ENCODE measurements at regions not wholly inside any gene's neighbourhood (a gene's known extent, or its start where the extent isn't known, plus 50 kb on each side); places are given as distances from the start of the nearest gene placed in this dataset.
"Not testable (repeated sequence)": the region's sequence is repeated elsewhere in the genome, so short reads cannot be mapped to it uniquely, and the experiment has no call there.

- no peaks in the 10 kb centered on the region for H3K9me3 Mint-ChIP-seq
- no peaks in the 10 kb centered on the region for H3K4me1 Mint-ChIP-seq
- H3K27me3 Mint-ChIP-seq, result no peaks in the 10 kb centered on the region
- H3K4me3 Mint-ChIP-seq, result no peak overlapping the region
- no peaks in the 10 kb centered on the region for H3K36me3 Mint-ChIP-seq
- H3K27ac Mint-ChIP-seq, result no peak overlapping the region
These were observed 706.9 kb downstream of the GLUD2 start for GRCh38 chrX:121754301-121754700.

GRCh38 chrX:121755541-121755940 lies 708.1 kb downstream of the GLUD2 start:
- Mint-ChIP-seq H3K9me3 (no peaks in the 10 kb centered on the region), H3K4me3 (no peak overlapping the region), H3K4me1 (no peaks in the 10 kb centered on the region), H3K27ac (no peak overlapping the region), H3K36me3 (no peaks in the 10 kb centered on the region), H3K27me3 (no peaks in the 10 kb centered on the region)

- Mint-ChIP-seq H3K4me3 (no peak overlapping the region), H3K36me3 (no peaks in the 10 kb centered on the region), H3K27ac (no peak overlapping the region), H3K9me3 (no peaks in the 10 kb centered on the region), H3K4me1 (no peaks in the 10 kb centered on the region), H3K27me3 (no peaks in the 10 kb centered on the region)
These were observed 714.4 kb downstream of the GLUD2 start for GRCh38 chrX:121761845-121762244.

GRCh38 chrX:121763671-121764070 lies 716.3 kb downstream of the GLUD2 start:
- Mint-ChIP-seq H3K36me3 (no peaks in the 10 kb centered on the region), H3K27me3 (no peaks in the 10 kb centered on the region), H3K9me3 (no peaks in the 10 kb centered on the region), H3K4me1 (no peaks in the 10 kb centered on the region), H3K27ac (no peak overlapping the region), H3K4me3 (no peak overlapping the region)

- H3K27ac Mint-ChIP-seq, H3K9me3 Mint-ChIP-seq, H3K27me3 Mint-ChIP-seq, H3K36me3 Mint-ChIP-seq, H3K4me3 Mint-ChIP-seq, H3K4me1 Mint-ChIP-seq: not testable (repeated sequence)
These were observed 720.8 kb downstream of the GLUD2 start for GRCh38 chrX:121768210-121768609.

- Mint-ChIP-seq H3K27me3 (no peaks in the 10 kb centered on the region), H3K9me3 (no peaks in the 10 kb centered on the region), H3K4me3 (no peak overlapping the region), H3K4me1 (no peaks in the 10 kb centered on the region), H3K36me3 (no peaks in the 10 kb centered on the region), H3K27ac (no peak overlapping the region)
These were observed 734.6 kb downstream of the GLUD2 start for GRCh38 chrX:121781991-121782390.

GRCh38 chrX:121782544-121782943 lies 735.1 kb downstream of the GLUD2 start:
- Mint-ChIP-seq H3K27ac (no peak overlapping the region), H3K9me3 (no peaks in the 10 kb centered on the region), H3K27me3 (no peaks in the 10 kb centered on the region), H3K4me3 (no peak overlapping the region), H3K36me3 (no peaks in the 10 kb centered on the region), H3K4me1 (no peaks in the 10 kb centered on the region)

GRCh38 chrX:121782976-121783375 lies 735.6 kb downstream of the GLUD2 start:
- Mint-ChIP-seq H3K4me1 (no peaks in the 10 kb centered on the region), H3K36me3 (no peaks in the 10 kb centered on the region)

GRCh38 chrX:121802881-121803412 lies 755.5 kb downstream of the GLUD2 start:
- H3K36me3 Mint-ChIP-seq, result no peaks in the 10 kb centered on the region
- H3K4me3 Mint-ChIP-seq, result no peak overlapping the region

More at GRCh38 chrX:121782976-121783375, 735.6 kb downstream of the GLUD2 start:
- H3K27ac Mint-ChIP-seq, result no peak overlapping the region
- H3K9me3 Mint-ChIP-seq, result no peaks in the 10 kb centered on the region
- H3K4me3 Mint-ChIP-seq, result no peak overlapping the region
- no peaks in the 10 kb centered on the region for H3K27me3 Mint-ChIP-seq

GRCh38 chrX:121823406-121823805 lies 776.0 kb downstream of the GLUD2 start:
- Mint-ChIP-seq H3K4me3 (no peak overlapping the region), H3K4me1 (no peaks in the 10 kb centered on the region), H3K27ac (no peak overlapping the region), H3K36me3 (no peaks in the 10 kb centered on the region), H3K27me3 (no peaks in the 10 kb centered on the region), H3K9me3 (no peaks in the 10 kb centered on the region)

More at GRCh38 chrX:121802881-121803412, 755.5 kb downstream of the GLUD2 start:
- Mint-ChIP-seq H3K27ac (no peak overlapping the region), H3K27me3 (no peaks in the 10 kb centered on the region), H3K9me3 (no peaks in the 10 kb centered on the region), H3K4me1 (no peaks in the 10 kb centered on the region)

GRCh38 chrX:121831601-121832000 lies 784.2 kb downstream of the GLUD2 start:
- Mint-ChIP-seq H3K27me3 (no peaks in the 10 kb centered on the region), H3K4me1 (no peaks in the 10 kb centered on the region), H3K9me3 (peaks cover 4% of the 10 kb centered on the region), H3K4me3 (no peak overlapping the region), H3K36me3 (no peaks in the 10 kb centered on the region), H3K27ac (no peak overlapping the region)

- Mint-ChIP-seq H3K4me1 (no peaks in the 10 kb centered on the region), H3K9me3 (peaks cover 4% of the 10 kb centered on the region), H3K27me3 (no peaks in the 10 kb centered on the region), H3K4me3 (no peak overlapping the region), H3K36me3 (no peaks in the 10 kb centered on the region), H3K27ac (no peak overlapping the region)
These were observed 785.0 kb downstream of the GLUD2 start for GRCh38 chrX:121832446-121832845.

- Mint-ChIP-seq H3K27me3 (no peaks in the 10 kb centered on the region), H3K4me1 (no peaks in the 10 kb centered on the region), H3K36me3 (no peaks in the 10 kb centered on the region), H3K4me3 (no peak overlapping the region), H3K9me3 (peaks cover 4% of the 10 kb centered on the region), H3K27ac (no peak overlapping the region)
These were observed 788.6 kb downstream of the GLUD2 start for GRCh38 chrX:121836000-121836399.

GRCh38 chrX:121851033-121851432 lies 803.6 kb downstream of the GLUD2 start:
- Mint-ChIP-seq H3K27me3 (no peaks in the 10 kb centered on the region), H3K27ac (no peak overlapping the region), H3K4me1 (no peaks in the 10 kb centered on the region), H3K4me3 (no peak overlapping the region), H3K9me3 (no peaks in the 10 kb centered on the region), H3K36me3 (no peaks in the 10 kb centered on the region)

GRCh38 chrX:121853762-121854613 lies 806.6 kb downstream of the GLUD2 start:
- no peaks in the 10 kb centered on the region for H3K27me3 Mint-ChIP-seq
- no peaks in the 10 kb centered on the region for H3K4me1 Mint-ChIP-seq
- no peak overlapping the region for H3K4me3 Mint-ChIP-seq
- H3K36me3 Mint-ChIP-seq, result no peaks in the 10 kb centered on the region
- no peaks in the 10 kb centered on the region for H3K9me3 Mint-ChIP-seq
- H3K27ac Mint-ChIP-seq, result no peak overlapping the region

GRCh38 chrX:121854614-121854911 lies 807.2 kb downstream of the GLUD2 start:
- Mint-ChIP-seq H3K4me1 (no peaks in the 10 kb centered on the region), H3K9me3 (no peaks in the 10 kb centered on the region), H3K27ac (no peak overlapping the region), H3K36me3 (no peaks in the 10 kb centered on the region), H3K27me3 (no peaks in the 10 kb centered on the region), H3K4me3 (no peak overlapping the region)
